Stromal cell of bone marrow (primary cell): ENCODE measurements at regions not wholly inside any gene's neighbourhood (a gene's known extent, or its start where the extent isn't known, plus 50 kb on each side); places are given as distances from the start of the nearest gene placed in this dataset.
"Not testable (repeated sequence)": the region's sequence is repeated elsewhere in the genome, so short reads cannot be mapped to it uniquely, and the experiment has no call there.

Experiments used
- DNase-seq: peaks from one replicate; pipeline ENCODE4 v3.0.0-alpha.2; 2012; ENCODE audit warnings: low read depth

DNA sequence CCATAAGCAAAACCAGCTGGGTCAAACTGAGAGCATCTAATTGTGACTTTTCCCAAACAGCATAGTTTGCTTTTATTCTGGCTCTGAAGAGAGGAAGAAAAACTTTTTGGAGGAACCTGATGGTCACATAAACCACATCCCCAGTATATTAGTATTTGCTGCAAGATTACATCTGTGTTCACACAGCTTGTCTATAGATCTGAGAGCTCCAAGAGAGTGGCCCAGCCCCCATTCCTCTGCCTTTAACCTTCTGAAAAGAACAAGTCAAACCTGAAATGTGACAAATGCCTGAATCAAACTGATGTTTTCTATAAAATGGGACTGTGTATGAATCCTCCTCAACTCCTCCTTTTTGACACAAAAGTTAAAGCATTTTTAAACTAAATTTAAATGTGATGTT lies 435.2 kb downstream of the ZNF479 start:
- DNase-seq = not testable (repeated sequence)

DNA sequence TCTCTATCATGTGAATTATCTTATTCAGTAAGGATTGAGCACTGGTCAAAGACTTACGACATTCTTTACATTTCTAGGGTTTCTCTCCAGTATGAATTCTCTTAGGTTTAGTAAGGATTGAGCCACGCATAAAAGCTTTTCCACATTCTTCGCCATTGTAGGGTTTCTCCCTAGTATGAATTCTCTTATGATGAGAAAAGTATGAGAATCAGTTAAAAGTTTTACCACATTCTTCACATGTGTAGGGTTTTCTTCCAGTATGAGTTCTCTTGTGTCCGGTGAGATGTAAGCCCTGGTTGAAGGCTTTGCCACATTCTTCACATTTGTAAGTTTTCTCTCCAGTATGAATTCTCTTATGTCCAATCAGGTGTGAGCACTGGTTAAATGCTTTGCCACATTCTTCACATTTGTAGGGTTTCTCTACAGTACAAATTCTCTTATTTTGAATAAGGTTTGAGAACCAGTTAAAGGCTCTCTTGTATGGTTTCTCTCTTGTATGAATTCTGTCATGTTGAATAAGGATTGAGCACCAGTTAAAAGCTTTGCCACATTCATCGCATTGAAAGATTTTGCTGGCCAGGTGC lies 445.9 kb downstream of the ZNF479 start:
- DNase-seq = no peak

DNA sequence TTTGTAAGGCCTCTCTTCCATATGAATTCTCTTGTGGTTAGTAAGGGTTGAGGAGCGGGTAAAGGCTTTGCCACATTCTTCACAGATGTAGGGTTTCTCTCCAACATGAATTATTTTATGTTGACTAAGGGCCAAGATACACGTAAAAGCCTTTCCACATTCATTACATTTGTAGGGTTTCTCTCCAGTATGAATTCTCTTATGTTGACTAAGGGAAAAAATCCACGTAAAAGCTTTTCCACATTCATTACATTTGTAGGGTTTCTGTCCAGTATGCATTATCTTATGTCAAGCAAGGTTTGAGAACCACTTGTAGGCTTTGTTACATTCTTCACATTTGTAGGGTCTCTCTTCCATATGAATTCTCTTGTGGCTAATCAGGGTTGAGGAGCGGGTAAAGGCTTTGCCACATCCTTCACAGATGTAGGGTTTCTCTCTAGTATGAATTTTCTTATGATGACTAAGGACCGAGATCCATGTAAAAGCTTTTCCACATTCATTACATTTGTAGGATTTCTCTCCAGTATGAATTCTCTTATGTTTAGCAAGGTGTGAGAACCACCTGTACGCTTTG lies 493.0 kb downstream of the ZNF479 start:
- no peak for DNase-seq

DNA sequence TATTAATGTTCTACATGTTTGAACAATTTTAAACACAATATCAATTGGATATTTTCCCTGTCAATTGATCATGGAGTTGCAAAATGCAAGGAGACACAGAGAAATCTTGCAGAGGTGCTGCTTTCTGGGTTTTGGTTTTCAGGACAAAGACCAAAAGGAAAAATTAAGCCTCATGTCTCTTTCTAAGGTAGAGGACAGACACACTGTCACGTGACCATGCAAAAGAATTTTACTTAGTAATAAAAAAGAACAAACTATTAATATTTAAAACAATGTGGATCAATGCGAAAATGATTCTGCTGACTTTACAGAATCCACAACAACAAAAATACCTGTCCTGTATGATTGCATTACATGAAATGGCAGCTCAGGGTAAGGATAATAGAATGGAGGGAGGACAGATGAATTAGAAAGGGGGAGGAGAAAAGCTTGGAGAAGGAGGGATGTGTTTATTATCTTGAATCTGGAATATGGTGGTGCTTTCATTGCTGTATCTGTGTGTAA lies 493.7 kb upstream of the NUPR2 start:
- DNase-seq = no peak

DNA sequence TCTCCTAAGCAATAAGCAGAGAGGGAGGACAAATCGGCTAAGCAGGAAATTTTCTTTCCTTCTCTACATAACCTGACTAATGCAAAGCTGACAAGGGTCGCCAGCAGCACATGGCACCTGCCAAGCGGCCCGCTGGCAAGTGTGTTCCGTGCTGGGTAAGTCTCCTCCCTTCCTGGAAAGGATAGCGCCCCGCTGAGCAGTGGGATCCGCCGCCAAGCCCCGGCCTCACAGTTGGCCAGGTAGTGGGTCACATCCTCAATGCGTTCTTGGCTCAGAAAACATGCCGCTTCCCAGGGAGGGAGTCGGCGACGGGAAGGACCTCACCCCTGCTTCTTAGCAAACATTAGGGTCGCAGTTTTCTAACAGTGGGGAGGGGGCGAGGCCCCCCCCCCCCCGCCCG lies 488.9 kb upstream of the NUPR2 start:
- no peak for DNase-seq

DNA sequence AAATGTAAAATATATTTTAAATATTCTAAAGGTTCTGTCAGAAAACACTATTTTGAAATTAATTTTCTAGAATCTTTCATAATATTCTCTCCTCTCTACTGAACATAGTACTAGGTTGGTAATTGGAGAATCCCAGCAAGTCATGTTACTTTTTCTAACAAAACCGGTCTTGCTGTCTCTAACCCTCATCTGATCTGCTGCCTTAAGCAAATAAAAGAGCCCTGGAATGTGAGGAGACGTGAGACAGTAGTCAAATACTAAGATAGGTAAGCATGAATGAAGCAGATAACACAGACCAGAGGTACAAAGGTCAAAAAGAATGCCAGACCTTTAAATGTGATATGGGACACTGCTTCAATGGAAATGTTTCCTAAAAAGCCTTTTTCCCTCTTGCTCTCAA lies 462.4 kb upstream of the NUPR2 start:
- DNase-seq = no peak

DNA sequence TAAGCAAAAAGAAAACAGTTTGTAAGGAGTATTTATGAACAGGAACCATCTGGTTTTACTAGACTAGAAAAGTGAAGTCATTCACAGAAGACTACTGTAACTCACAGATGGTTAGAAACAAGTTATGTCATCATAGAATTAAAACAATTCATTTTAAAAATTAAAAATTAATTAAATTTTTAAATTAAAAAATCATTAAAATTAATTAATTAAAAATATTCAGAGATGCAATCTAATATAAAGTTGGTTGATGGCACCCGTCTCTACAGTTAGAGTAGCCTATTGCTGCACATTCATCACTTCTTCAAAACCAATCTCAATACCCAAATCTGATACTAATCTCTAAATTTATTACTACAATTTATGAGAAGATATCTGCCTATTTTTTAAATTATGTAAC lies 454.8 kb upstream of the NUPR2 start:
- no peak for DNase-seq

DNA sequence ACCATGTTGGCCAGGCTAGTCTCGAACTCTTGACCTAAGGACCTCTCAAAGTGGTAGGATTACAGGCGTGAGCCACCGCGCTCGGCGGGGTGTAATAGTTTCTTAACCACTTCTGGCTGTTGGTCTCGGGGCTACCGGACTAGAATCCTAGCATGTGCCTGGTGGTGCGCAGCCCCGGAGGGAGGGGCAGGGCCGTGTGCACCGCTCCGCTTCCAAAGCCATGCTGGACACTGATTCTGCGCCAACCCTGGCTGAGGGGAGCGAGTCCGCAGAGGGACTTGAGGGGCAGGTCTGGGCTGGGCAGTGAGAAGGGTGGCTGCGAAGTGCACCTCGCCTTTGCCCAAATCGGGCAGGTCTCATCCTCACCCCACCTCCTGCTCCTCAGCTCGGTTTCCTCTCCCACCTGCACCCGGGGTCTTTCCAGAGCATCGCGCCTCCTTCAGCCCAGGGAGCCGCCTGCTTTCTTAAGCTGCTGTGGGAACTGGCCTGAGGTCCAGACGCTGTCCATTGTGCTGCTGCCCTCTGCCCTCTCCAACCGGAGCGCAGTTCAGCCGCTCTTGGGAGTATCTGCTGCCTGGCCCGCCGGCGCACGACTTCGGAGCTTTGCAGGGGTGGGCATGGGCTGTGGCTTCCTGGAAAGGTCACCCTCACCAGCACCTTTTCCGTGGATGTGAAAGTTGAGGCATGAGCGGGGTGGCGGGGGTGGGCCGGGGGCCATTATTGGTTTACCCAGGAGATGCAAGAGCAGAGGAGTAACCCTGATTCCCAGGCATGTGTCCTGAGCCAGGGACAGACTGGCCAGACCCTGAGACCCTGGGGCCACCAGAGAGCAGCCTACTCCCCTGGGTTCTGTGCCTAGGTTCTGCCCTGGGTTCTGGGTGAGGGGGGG lies 422.6 kb upstream of the NUPR2 start:
- DNase-seq = no peak

DNA sequence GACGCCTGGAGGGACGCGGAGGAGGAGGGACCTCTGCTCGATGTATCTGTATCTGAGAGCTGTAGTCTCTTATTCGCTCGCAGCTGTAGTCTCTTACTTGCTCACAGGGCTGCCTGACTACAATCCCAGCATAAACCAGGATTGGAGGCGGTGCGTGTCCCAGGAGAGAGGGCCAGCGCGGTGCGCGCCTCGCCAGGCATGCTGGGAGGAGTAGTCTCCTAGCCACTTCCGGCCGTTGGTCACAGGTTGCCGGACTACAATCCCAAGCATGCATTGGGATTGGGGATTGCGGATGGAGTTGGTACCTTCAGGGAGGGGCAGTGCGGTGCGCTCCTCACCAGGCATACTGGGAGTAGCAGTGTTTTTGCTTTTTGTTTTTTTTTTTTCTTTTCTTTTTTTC lies 421.7 kb upstream of the NUPR2 start:
- no peak for DNase-seq

DNA sequence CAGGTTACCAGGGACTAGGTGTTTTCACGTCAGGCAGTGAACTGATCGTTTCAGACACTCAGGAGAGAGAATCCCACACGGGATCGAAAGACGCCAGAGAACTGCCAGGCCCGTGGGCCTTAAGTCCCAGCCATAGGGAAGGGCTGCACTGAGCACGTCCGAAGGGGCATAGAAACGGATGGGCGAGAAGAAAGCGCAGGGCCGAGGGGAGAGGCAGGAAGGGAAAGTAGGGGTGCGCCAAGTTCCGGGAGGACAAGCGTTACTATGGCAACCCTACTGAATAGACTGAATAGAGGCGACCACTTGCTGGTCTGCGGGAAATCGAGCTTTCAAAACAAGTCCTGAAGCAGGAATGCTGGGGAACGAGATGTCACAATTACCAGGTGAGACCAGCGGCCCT lies 421.3 kb upstream of the NUPR2 start:
- DNase-seq = no peak

DNA sequence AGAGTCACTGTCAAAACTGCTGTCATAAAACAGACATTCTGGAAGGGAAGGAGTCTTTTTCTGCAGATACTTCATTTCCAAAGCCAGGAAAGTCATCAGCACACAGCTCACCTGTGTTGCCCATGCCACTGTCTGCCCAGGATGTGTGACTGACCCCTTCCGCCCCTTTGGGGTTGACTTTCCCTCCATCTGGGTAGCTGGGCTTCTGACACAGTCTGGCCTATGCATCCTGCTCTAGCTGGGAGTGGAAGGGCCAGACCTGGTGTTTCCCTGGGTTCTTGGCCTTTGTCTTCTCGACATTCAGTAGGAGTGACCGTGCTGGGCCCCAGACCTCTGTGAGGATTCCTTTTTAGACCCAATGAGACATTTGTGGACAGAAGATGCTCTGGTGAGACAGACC lies 378.9 kb upstream of the NUPR2 start:
- no peak for DNase-seq

DNA sequence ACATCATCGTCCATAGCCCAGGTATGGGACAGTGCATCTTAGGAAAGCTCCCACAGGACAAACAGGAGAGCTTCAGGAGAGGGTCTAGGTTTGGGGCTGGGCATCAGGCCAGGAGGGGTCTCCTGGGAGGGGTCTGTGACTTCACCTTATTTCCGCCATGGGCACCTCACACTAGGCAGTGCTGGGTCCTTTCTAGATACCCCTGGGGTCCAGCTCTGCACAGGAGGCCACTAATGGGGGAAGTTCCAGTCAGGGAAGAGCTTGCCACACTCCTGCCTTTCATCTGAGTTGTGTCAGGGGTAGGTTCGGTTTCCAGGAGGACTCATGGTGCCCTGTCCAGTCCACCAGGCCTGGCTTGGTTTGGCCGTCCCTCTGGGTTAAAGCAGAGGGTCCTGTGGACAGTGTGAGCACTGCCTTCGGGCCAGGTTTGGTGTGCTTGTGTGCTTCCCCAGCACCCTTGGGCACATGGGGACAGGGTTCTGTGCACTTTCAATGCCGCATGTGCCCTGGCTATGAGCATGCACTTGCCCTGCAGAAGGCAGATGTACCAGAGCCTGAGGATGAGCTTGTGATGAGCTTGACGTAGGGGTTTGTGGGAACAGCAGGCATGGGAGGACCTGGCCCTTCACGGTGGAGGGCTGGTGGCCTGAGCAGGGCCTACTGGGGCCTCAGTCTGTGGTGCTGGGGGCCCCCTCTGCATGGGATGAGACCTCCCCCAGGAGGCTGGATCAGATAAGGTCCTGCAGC lies 377.7 kb upstream of the NUPR2 start:
- DNase-seq = no peak

DNA sequence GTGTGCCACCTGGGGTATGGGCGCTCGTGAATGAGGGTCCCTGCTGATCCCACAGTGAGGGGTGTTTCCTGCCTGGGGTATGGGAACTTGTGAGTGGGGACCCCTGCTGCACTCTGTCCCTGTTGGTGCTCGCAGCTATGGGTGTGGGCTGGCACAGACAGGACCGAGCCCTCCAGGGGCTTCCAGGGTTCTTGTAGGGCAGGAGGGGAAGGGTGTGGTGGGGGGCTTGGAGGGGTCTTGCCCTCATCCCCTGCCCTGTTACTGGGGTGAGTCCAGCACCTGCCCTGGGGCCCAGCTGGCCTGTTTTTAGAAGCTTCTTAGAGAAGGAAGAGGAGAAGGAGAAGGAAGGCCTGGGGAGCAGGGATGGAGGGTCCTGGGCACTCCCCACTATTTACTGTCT lies 377.0 kb upstream of the NUPR2 start:
- DNase-seq = no peak

DNA sequence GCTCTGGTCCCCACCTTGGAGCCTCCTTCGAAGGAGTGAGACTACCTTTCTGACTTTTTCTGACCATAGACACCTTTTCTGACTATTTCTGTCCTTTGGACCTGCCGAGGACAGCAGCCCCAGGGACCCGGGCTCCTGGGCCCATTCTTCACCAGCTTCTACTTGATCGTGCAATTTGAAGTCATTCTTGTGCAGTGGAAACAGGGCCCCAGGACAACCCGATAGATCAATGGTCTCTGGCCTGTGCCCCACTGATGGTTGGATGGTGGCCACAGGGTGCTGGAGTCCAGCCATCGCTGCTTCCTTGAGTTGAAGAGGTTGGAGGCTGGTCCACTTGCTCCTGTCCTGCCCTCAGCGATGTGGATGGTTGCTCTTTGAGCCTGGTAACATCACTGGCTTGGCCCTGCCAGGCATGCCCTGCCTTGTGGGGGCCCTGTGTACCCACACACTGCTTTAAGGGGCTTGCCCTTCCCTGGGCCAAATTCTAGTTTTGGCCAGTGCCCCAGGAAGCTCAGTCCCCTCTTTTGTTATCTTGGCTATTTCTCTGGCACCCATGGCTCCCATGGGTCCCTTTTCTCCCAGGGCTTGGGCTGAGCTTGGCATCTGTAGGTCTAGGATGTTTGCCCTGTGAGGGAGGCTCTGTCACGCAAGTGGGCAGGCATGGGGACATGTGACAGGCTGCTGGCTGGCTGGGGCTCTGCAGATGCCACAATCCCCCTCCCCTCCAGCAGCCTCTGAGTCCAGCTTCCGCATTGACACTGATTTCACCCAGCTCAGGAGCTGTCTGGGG lies 375.6 kb upstream of the NUPR2 start:
- DNase-seq = no peak

DNA sequence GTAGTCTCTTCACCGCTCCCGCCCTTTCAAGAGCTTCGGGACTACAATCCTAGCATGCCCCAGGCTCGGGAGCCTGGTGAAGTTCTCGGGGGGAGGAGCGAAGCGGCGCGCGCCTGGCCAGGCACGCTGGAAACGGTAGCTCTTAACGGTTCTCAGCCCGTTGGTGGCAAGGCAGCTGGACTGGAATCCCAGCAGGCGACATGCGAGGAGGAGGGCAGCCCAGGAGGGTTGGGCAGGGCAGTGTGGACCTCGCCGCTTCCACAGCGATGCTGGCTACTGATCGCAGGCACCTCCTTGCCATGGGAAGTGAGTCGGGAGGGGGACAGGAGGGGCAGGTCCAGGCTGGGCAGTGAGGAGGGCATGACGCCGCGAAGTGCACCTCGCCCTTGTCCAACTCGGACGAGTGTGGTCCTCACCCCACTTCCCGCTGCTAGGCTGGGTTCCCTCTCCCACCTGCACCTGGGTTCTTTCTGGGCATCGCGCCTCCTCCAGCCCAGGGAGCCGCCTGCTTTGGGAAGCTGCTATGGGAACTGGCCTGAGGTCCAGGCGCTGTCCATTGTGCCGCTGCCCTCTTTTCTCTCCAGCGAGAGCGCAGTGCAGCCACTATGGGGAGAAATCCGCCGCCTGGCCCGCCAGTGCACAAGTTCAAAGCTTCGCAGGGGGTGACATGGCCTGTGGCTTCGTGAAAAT lies 367.8 kb upstream of the NUPR2 start:
- no peak for DNase-seq

DNA sequence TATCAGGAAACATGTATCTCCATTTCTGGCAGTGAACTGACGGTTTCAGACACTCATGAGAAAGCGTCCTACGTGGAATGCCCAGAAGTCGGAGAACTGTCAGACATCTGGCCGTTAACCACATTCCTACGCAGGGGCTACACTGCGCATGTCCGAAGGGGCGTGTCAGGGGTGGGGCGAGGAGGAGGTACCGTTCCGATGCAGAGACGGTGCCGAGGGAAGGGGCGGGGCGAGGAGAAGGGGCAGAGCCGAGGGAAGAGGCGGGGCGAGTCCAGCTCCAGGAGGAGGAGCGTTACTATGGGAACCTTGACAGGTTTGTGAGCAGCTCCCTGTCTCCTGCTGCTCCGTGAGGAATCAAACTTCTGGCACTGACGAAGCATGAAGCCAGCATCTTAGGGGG lies 366.9 kb upstream of the NUPR2 start:
- no peak for DNase-seq

DNA sequence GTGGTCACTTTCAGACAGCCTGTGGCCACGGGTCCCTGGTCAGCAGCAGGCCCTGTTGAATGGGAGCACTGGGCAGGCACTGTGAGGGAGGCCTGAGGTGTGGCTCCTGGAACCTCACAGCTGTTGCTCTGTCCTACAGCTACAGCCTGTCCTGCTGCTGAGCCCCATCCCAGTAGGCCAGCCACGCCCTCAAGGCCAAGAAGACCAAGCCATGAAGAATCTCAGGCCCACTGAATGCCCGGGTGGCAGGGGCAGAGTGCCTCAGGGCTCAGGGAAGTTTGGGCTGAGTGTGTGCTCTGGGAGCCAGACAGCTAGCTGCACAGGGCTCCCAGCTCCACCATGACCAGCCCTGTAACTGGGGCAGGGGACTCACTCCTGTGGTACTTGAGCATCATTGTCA lies 363.5 kb upstream of the NUPR2 start:
- no peak for DNase-seq

DNA sequence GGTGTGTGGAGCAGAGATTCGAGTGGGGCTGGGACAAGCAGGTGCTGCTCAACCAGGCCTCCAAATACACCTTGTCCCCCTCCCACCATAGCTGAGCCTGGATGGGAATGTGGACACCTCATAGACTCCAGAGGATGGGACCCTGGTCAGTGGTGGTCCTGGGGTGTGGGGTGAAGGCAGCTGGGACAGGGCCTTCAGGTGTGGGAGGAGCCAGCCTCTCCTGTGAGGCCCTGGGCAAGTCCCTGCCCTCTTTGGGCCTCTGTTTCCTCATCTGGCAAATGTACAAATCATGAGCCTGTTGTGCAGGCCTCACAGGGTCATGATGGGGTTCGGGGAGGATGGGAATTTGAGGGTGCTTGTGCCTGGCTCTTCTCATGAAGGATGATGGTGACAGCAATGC lies 362.9 kb upstream of the NUPR2 start:
- no peak for DNase-seq

DNA sequence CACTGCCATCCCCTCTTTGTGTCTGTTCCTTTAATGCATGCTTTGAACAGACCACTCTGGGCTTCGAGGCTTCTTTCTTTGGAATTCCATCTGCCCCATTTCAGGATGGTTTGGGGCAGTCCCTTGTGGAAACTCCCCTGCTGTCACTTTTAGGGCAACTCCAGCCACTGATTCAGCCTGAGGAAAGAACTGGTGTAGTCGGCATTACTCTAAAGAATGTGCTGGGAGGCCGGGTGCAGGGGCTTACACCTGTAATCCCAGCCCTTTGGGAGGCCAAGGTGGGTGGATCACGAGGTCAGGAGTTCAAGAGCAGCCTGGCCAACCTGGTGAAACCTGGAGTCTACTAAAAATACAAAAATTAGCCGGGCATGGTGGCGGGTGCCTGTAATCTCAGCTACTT lies 358.1 kb upstream of the NUPR2 start:
- DNase-seq = no peak

DNA sequence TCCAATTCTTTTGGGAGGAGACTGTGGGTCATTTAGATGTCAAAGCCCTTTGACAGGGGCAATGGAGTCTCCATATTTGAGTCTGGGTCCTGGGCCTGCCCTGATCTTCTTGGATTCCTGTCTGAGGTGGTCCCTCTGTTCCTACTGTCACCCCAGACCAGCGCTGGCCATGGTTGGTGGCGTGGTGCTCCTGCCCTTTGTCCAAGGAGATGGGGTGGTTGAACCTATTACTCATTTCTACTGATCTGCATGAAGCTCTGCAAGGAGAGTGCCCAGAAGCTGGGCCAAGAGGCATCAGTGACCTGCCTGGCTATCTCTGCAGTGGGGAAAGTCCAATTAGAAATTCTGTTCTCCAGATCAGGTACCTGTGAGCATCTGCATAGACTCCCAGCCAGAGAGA lies 355.6 kb upstream of the NUPR2 start:
- no peak for DNase-seq
